ENCODE measurements at regions not wholly inside any gene's neighbourhood (a gene's known extent, or its start where the extent isn't known, plus 50 kb on each side); places are given as distances from the start of the nearest gene placed in this dataset.

GRCh38 chr9:38153152-38153909 is 84.3 kb upstream of the SHB start:
- H3K9me3 Mint-ChIP-seq, result no peaks in the 10 kb centered on the region

GRCh38 chr9:38149647-38150046 is 80.6 kb upstream of the SHB start:
- H3K9me3 Mint-ChIP-seq, result no peaks in the 10 kb centered on the region
- intact Hi-C loops (cut with micrococcal nuclease), result no loop called here
- no peaks in the 10 kb centered on the region for H3K36me3 Mint-ChIP-seq (ENCODE audit: low read depth)
- H3K27me3 Mint-ChIP-seq (ENCODE audit: low read depth), result peaks cover 5% of the 10 kb centered on the region
- H3K27ac Mint-ChIP-seq, result no peak overlapping the region
- H3K4me1 Mint-ChIP-seq (ENCODE audit: low read depth), result no peaks in the 10 kb centered on the region
- CTCF ChIA-PET, result interaction anchor here (1.4 kb wide), 1 partner anchor 10 kb away, joined by 3 read pairs; no protein-coding TSS in a partner anchor
- no peak for DNase-seq
- no peak overlapping the region for H3K4me3 Mint-ChIP-seq

More at GRCh38 chr9:38153152-38153909, 84.3 kb upstream of the SHB start:
- Mint-ChIP-seq H3K4me3 (no peak overlapping the region), H3K27ac (no peak overlapping the region), H3K27me3 (ENCODE audit: low read depth) (peaks cover 3% of the 10 kb centered on the region), H3K36me3 (ENCODE audit: low read depth) (no peaks in the 10 kb centered on the region), H3K4me1 (ENCODE audit: low read depth) (no peaks in the 10 kb centered on the region)
- no peak for DNase-seq
- CTCF ChIA-PET, result no interaction called here
- intact Hi-C loops (cut with micrococcal nuclease), result no loop called here

GRCh38 chr9:38146844-38147243 is 77.8 kb upstream of the SHB start:
- H3K4me3 Mint-ChIP-seq, result no peak overlapping the region
- H3K4me1 Mint-ChIP-seq (ENCODE audit: low read depth), result no peaks in the 10 kb centered on the region
- DNase-seq, result no peak
- H3K36me3 Mint-ChIP-seq (ENCODE audit: low read depth), result no peaks in the 10 kb centered on the region
- peaks cover 9% of the 10 kb centered on the region for H3K27me3 Mint-ChIP-seq (ENCODE audit: low read depth)
- intact Hi-C loops (cut with micrococcal nuclease), result no loop called here
- CTCF ChIA-PET, result interaction anchor here (1.5 kb wide), 1 partner anchor 14 kb away, joined by 6 read pairs; no protein-coding TSS in a partner anchor
- H3K27ac Mint-ChIP-seq, result no peak overlapping the region
- H3K9me3 Mint-ChIP-seq, result no peaks in the 10 kb centered on the region

GRCh38 chr9:38145526-38146053 is 76.6 kb upstream of the SHB start:
- no peaks in the 10 kb centered on the region for H3K36me3 Mint-ChIP-seq (ENCODE audit: low read depth)
- no peaks in the 10 kb centered on the region for H3K4me1 Mint-ChIP-seq (ENCODE audit: low read depth)
- H3K27ac Mint-ChIP-seq, result no peak overlapping the region
- CTCF ChIA-PET, result interaction anchor here (1.5 kb wide), 1 partner anchor 15 kb away, joined by 6 read pairs; no protein-coding TSS in a partner anchor
- no peak overlapping the region for H3K4me3 Mint-ChIP-seq
- no peak for DNase-seq
- intact Hi-C loops (cut with micrococcal nuclease), result no loop called here
- peaks cover 12% of the 10 kb centered on the region for H3K27me3 Mint-ChIP-seq (ENCODE audit: low read depth)
- no peaks in the 10 kb centered on the region for H3K9me3 Mint-ChIP-seq

GRCh38 chr9:38144421-38144820 is 75.4 kb upstream of the SHB start:
- intact Hi-C loops (cut with micrococcal nuclease), result no loop called here
- no peaks in the 10 kb centered on the region for H3K9me3 Mint-ChIP-seq
- H3K27me3 Mint-ChIP-seq (ENCODE audit: low read depth), result peaks cover 11% of the 10 kb centered on the region
- CTCF ChIA-PET, result no interaction called here
- no peak overlapping the region for H3K27ac Mint-ChIP-seq
- no peaks in the 10 kb centered on the region for H3K4me1 Mint-ChIP-seq (ENCODE audit: low read depth)
- H3K4me3 Mint-ChIP-seq, result no peak overlapping the region
- no peaks in the 10 kb centered on the region for H3K36me3 Mint-ChIP-seq (ENCODE audit: low read depth)
- DNase-seq, result no peak

- Mint-ChIP-seq H3K27ac (no peak overlapping the region), H3K4me3 (no peak overlapping the region), H3K36me3 (ENCODE audit: low read depth) (no peaks in the 10 kb centered on the region), H3K9me3 (no peaks in the 10 kb centered on the region), H3K27me3 (ENCODE audit: low read depth) (peaks cover 17% of the 10 kb centered on the region), H3K4me1 (ENCODE audit: low read depth) (no peaks in the 10 kb centered on the region)
- CTCF ChIA-PET, result interaction anchor here (0.6 to 1.7 kb wide), 3 partner anchors 18 to 221 kb away, joined by 3 to 6 read pairs (median 3); no protein-coding TSS in a partner anchor
- intact Hi-C loops (cut with micrococcal nuclease), result no loop called here
- DNase-seq, result no peak
Observed at GRCh38 chr9:38141746-38142591, 72.9 kb upstream of the SHB start.

- H3K36me3 Mint-ChIP-seq (ENCODE audit: low read depth), result no peaks in the 10 kb centered on the region
- intact Hi-C loops (cut with micrococcal nuclease), result no loop called here
- H3K4me3 Mint-ChIP-seq, result no peak overlapping the region
- peaks cover 14% of the 10 kb centered on the region for H3K27me3 Mint-ChIP-seq (ENCODE audit: low read depth)
- CTCF ChIA-PET, result interaction anchor here (0.9 kb wide), 1 partner anchor 58 kb away, joined by 4 read pairs; no protein-coding TSS in a partner anchor
- H3K9me3 Mint-ChIP-seq, result no peaks in the 10 kb centered on the region
- DNase-seq, result no peak
- H3K27ac Mint-ChIP-seq, result no peak overlapping the region
- H3K4me1 Mint-ChIP-seq (ENCODE audit: low read depth), result no peaks in the 10 kb centered on the region
Observed at GRCh38 chr9:38138276-38138675, 69.2 kb upstream of the SHB start.

- Mint-ChIP-seq H3K9me3 (no peaks in the 10 kb centered on the region), H3K27ac (no peak overlapping the region), H3K27me3 (ENCODE audit: low read depth) (peaks cover 12% of the 10 kb centered on the region), H3K4me1 (ENCODE audit: low read depth) (no peaks in the 10 kb centered on the region), H3K36me3 (ENCODE audit: low read depth) (no peaks in the 10 kb centered on the region), H3K4me3 (no peak overlapping the region)
- no peak for DNase-seq
- CTCF ChIA-PET, result interaction anchor here (0.9 kb wide), 1 partner anchor 58 kb away, joined by 4 read pairs; no protein-coding TSS in a partner anchor
- intact Hi-C loops (cut with micrococcal nuclease), result no loop called here
Observed at GRCh38 chr9:38137342-38137741, 68.3 kb upstream of the SHB start.

- Mint-ChIP-seq H3K4me1 (ENCODE audit: low read depth) (no peaks in the 10 kb centered on the region), H3K27ac (no peak overlapping the region), H3K4me3 (no peak overlapping the region), H3K27me3 (ENCODE audit: low read depth) (peaks cover 10% of the 10 kb centered on the region), H3K36me3 (ENCODE audit: low read depth) (no peaks in the 10 kb centered on the region), H3K9me3 (no peaks in the 10 kb centered on the region)
- DNase-seq, result no peak
- intact Hi-C loops (cut with micrococcal nuclease), result no loop called here
- CTCF ChIA-PET, result interaction anchor here (0.6 kb wide), 1 partner anchor 16 kb away, joined by 3 read pairs; no protein-coding TSS in a partner anchor
Observed at GRCh38 chr9:38136386-38136785, 67.4 kb upstream of the SHB start.

GRCh38 chr9:38134611-38135237 is 65.7 kb upstream of the SHB start:
- no peak overlapping the region for H3K4me3 Mint-ChIP-seq

GRCh38 chr9:38133595-38133994 is 64.6 kb upstream of the SHB start:
- no peak overlapping the region for H3K4me3 Mint-ChIP-seq
- CTCF ChIA-PET, result no interaction called here
- intact Hi-C loops (cut with micrococcal nuclease), result no loop called here

More at GRCh38 chr9:38134611-38135237, 65.7 kb upstream of the SHB start:
- no peaks in the 10 kb centered on the region for H3K4me1 Mint-ChIP-seq (ENCODE audit: low read depth)
- intact Hi-C loops (cut with micrococcal nuclease), result no loop called here
- CTCF ChIA-PET, result no interaction called here
- DNase-seq, result no peak
- H3K27me3 Mint-ChIP-seq (ENCODE audit: low read depth), result peaks cover 6% of the 10 kb centered on the region
- H3K9me3 Mint-ChIP-seq, result no peaks in the 10 kb centered on the region
- no peak overlapping the region for H3K27ac Mint-ChIP-seq
- H3K36me3 Mint-ChIP-seq (ENCODE audit: low read depth), result no peaks in the 10 kb centered on the region

GRCh38 chr9:38132956-38133355 is 63.9 kb upstream of the SHB start:
- H3K27me3 Mint-ChIP-seq (ENCODE audit: low read depth), result peaks cover 3% of the 10 kb centered on the region
- no peaks in the 10 kb centered on the region for H3K4me1 Mint-ChIP-seq (ENCODE audit: low read depth)
- intact Hi-C loops (cut with micrococcal nuclease), result no loop called here
- no peak overlapping the region for H3K27ac Mint-ChIP-seq
- no peak for DNase-seq
- H3K9me3 Mint-ChIP-seq, result no peaks in the 10 kb centered on the region
- CTCF ChIA-PET, result no interaction called here
- no peaks in the 10 kb centered on the region for H3K36me3 Mint-ChIP-seq (ENCODE audit: low read depth)
- H3K4me3 Mint-ChIP-seq, result no peak overlapping the region

More at GRCh38 chr9:38133595-38133994, 64.6 kb upstream of the SHB start:
- no peak for DNase-seq
- no peak overlapping the region for H3K27ac Mint-ChIP-seq
- H3K9me3 Mint-ChIP-seq, result no peaks in the 10 kb centered on the region
- H3K36me3 Mint-ChIP-seq (ENCODE audit: low read depth), result no peaks in the 10 kb centered on the region
- H3K4me1 Mint-ChIP-seq (ENCODE audit: low read depth), result no peaks in the 10 kb centered on the region
- peaks cover 3% of the 10 kb centered on the region for H3K27me3 Mint-ChIP-seq (ENCODE audit: low read depth)
